ENCODE measurements at regions not wholly inside any gene's neighbourhood (a gene's known extent, or its start where the extent isn't known, plus 50 kb on each side); places are given as distances from the start of the nearest gene placed in this dataset.
"Not testable (repeated sequence)": the region's sequence is repeated elsewhere in the genome, so short reads cannot be mapped to it uniquely, and the experiment has no call there.

GRCh38 chr19:28563964-28564921, 648.7 kb downstream of the UQCRFS1 start:
- no peak for DNase-seq (ENCODE audit: low read depth)

GRCh38 chr19:28560786-28561185, 652.2 kb downstream of the UQCRFS1 start:
- no peak for DNase-seq (ENCODE audit: low read depth)

- no peak for DNase-seq (ENCODE audit: low read depth)
Measured at GRCh38 chr19:28558783-28559182, 654.2 kb downstream of the UQCRFS1 start.

DNA sequence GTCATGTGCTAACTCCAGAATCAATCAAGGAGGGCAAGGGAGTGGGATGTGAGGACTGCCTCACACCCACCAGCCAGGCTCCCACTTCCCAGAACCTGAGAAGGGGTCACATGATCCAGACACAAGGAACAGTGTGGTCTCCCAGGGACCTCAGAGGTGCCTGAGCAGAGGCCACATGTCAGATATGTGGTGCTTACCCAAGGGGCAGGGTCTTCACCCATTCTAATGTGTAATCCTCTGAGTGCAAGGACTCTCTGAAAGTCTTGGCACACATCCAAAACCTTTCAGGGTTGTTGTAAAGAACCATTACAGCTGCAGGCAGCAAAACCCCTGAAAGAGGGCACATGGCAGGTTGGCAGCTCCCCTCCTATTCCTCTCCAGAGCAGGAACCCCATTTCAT, 656.6 kb downstream of the UQCRFS1 start:
- DNase-seq (ENCODE audit: low read depth) = no peak

- no peak for DNase-seq (ENCODE audit: low read depth)
Measured at GRCh38 chr19:28555317-28555716, 657.6 kb downstream of the UQCRFS1 start.

- no peak for DNase-seq (ENCODE audit: low read depth)
Measured at GRCh38 chr19:28554321-28555091, 658.4 kb downstream of the UQCRFS1 start.

DNA sequence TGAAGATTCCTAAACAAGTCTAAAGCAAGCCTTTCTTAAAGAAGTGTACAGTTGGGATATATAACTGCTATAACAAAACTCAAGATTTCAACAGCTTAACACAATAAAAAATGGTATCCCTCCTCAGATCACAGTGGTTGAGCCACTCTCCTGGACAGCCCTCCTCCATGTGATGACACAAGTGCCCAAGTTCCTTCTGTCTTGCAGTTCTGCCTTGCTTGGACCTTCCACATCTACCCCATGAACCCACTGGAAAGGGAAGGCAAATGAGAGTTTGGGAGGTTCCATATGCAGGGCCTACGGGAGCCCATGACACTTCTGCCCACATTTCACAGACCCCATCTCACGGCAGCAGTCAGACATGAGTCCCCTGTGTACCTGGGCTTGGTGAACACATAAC, 659.2 kb downstream of the UQCRFS1 start:
- no peak for DNase-seq (ENCODE audit: low read depth)

DNA sequence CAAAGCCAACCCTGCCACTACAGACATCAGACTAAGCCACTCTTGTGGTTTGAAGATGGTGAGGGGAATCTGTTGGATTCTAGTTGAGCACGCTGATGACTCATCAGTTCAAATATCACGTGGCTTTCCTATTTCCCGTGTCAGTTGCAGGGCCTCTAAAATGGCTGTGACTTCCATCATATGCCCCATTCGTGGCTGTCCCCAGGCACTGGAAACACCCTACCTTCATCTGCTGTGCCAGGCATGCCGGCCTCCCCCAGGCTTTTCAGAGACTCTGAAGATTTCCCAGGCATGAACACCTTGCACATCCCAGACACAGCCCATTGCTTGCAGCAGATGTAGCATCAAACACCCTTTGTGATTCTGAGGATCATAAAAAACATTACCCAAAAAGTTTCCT, 659.9 kb downstream of the UQCRFS1 start:
- no peak for DNase-seq (ENCODE audit: low read depth)

GRCh38 chr19:28549680-28550277, 663.2 kb downstream of the UQCRFS1 start:
- DNase-seq (ENCODE audit: low read depth) = no peak

GRCh38 chr19:28546148-28546685, 666.7 kb downstream of the UQCRFS1 start:
- no peak for DNase-seq (ENCODE audit: low read depth)

GRCh38 chr19:28545397-28545796, 667.6 kb downstream of the UQCRFS1 start:
- DNase-seq (ENCODE audit: low read depth) = not testable (repeated sequence)

DNA sequence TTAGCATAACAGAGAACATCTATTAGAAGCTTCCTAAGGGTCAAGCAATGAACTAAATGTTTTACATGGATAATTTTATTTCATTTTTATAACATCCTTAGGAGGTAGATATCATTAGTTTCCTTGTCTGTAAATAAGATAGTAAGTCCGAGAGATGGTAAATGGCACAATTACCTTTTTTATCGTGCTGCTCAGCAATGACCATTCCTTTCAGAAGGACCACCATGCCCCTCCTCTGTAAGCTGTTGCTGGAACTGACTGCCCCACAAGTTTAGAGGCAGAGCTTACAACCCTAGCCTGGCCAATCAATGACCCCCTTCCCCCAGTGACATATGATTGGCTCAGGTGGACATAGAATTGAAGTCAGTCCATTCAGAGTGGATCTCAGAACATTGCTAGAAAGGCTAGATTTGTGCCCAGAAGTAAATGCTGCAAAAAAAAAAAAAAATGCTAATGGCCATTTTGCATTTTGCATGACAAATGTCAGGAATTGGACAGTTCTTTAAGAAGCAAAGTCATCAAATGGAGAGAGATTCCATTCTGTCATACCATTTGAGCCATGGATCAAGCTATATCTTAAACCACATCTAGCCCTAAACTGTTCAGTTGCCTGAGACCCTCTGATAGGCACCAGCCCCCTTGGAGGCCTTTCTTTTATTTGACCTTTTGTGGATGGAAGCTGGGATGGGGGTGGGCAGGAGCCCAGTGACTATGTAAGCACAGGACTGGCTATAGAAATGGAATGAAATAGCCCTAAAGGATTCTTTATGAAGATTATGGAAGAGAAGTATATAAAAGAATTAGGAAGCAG, 668.3 kb downstream of the UQCRFS1 start:
- no peak for DNase-seq (ENCODE audit: low read depth)

DNA sequence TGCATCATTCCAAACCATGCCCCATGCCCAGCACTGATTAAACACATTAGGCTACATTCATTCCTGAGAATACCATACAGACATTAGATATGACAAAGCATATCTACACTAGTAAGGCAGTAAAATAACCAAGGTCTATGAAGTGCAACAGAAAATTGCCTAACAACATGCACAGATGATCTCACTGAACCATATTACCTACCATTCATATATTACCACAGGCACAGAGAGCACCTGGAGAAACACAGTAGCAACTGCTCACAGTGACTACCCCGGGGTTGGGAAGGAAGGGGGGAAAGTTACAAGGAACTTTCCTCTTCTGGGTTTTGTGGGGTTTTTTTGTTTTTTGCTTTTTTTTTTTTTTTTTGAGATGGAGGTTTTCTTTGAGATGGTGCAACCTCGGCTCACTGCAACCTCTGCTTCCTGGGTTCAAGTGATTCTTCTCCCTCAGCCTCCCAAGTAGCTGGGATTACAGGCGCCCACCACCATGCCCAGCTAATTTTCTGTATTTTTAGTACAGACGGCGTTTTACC, 669.6 kb downstream of the UQCRFS1 start:
- DNase-seq (ENCODE audit: low read depth) = no peak

GRCh38 chr19:28542394-28543243, 670.3 kb downstream of the UQCRFS1 start:
- no peak for DNase-seq (ENCODE audit: low read depth)

- no peak for DNase-seq (ENCODE audit: low read depth)
Measured at GRCh38 chr19:28541602-28542393, 671.2 kb downstream of the UQCRFS1 start.

- no peak for DNase-seq (ENCODE audit: low read depth)
Measured at GRCh38 chr19:28541029-28541428, 671.9 kb downstream of the UQCRFS1 start.

GRCh38 chr19:28540385-28540784, 672.6 kb downstream of the UQCRFS1 start:
- DNase-seq (ENCODE audit: low read depth) = not testable (repeated sequence)

- no peak for DNase-seq (ENCODE audit: low read depth)
Measured at GRCh38 chr19:28539759-28540158, 673.2 kb downstream of the UQCRFS1 start.

DNA sequence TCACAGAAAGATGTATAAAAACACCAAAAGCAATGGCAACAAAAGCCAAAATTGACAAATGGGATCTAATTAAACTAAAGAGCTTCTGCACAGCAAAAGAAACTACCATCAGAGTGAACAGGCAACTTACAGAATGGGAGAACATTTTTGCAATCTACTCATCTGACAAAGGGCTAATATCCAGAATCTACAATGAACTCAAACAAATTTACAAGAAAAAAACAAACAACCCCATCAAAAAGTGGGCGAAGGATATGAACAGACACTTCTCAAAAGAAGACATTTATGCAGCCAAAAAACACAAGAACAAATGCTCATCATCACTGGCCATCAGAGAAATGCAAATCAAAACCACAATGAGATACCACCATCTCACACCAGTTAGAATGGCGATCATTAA, 674.4 kb downstream of the UQCRFS1 start:
- DNase-seq (ENCODE audit: low read depth) = not testable (repeated sequence)
